C4-2B (cell line): ENCODE measurements at regions not wholly inside any gene's neighbourhood (a gene's known extent, or its start where the extent isn't known, plus 50 kb on each side); places are given as distances from the start of the nearest gene placed in this dataset.

Experiments used
- H3K27ac ChIP-seq: fragments of 450-650 bp; 2 replicates; pipeline ENCODE4 v1.5.1; 2017
- ZFX ChIP-seq: fragments of 450-650 bp; IDR thresholded peaks from 2 replicates; pipeline ENCODE4 v1.6.1; 2017
- TF ChIP-seq, protein P1 (sequence below): fragments of 450-650 bp; conservative IDR thresholded peaks from 2 replicates; pipeline ENCODE4 v1.5.1; 2017; ENCODE audit warnings: mild to moderate bottlenecking

DNA sequence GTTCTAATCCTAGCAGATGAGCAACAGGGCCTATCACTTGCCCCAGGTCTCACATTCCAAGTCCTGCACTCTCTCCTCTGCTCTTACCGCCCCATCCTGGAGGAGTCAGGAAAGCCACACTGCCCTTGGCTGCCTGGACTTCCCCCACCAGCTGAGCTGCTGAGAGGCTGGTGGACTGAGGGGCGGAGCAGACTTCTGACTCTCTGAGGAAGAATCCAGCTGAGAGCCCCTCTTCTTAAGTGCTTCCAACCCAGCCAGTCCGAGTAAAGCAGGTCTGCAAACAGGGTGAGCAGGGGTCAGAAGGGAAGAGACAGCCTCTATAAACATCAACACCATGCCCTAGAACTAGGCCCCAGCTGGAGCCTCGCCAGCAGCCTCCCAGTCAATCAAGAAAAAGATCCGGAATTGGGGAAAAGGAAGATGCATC, 92.4 kb upstream of the TMEM72 start:
- TF ChIP-seq, protein P1, sequence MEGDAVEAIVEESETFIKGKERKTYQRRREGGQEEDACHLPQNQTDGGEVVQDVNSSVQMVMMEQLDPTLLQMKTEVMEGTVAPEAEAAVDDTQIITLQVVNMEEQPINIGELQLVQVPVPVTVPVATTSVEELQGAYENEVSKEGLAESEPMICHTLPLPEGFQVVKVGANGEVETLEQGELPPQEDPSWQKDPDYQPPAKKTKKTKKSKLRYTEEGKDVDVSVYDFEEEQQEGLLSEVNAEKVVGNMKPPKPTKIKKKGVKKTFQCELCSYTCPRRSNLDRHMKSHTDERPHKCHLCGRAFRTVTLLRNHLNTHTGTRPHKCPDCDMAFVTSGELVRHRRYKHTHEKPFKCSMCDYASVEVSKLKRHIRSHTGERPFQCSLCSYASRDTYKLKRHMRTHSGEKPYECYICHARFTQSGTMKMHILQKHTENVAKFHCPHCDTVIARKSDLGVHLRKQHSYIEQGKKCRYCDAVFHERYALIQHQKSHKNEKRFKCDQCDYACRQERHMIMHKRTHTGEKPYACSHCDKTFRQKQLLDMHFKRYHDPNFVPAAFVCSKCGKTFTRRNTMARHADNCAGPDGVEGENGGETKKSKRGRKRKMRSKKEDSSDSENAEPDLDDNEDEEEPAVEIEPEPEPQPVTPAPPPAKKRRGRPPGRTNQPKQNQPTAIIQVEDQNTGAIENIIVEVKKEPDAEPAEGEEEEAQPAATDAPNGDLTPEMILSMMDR: no peak
- TF ChIP-seq ZFX: no peak
- no peak overlapping the region for H3K27ac ChIP-seq

DNA sequence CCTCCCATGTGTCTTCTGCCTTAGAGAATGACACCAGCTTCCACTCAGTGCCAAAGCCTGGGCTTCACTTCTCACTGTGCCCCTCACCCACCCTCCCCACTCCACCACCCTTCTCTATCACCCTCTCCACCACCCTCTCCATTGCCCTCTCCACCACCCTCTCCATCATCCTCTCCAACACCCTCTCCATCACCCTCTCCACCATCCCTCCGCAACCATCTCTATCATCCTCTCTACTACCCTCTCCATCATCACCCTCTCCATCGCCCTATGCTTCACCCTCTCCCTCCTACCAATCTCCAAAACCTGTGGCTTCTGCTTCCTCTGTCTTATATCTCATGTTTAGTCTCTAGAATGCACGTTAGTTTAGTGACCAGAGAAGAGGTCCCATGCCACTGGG, 91.0 kb upstream of the TMEM72 start:
- H3K27ac ChIP-seq: no peak overlapping the region
- TF ChIP-seq ZFX: no peak
- TF ChIP-seq, protein P1: no peak

DNA sequence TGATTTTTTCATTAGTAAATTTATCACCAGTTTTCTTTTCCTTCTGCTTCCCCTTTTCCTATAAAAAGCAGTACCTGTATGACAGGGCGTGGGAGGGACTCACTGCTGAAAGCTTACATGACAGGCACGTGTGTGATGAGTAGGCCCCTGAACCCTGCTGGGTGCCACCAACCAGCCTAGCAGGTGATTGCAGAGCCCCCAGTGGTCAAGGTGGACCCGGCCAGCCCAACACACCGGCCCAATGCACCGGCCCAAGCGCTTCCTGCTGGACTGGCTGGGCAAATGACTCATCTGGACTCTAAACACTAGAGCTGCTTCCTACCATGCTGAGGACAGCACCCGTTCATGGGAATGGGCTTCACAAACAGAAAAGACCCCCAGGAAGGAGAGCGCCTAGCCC, 89.8 kb upstream of the TMEM72 start:
- no peak overlapping the region for H3K27ac ChIP-seq
- TF ChIP-seq, protein P1: no peak
- TF ChIP-seq ZFX: no peak

DNA sequence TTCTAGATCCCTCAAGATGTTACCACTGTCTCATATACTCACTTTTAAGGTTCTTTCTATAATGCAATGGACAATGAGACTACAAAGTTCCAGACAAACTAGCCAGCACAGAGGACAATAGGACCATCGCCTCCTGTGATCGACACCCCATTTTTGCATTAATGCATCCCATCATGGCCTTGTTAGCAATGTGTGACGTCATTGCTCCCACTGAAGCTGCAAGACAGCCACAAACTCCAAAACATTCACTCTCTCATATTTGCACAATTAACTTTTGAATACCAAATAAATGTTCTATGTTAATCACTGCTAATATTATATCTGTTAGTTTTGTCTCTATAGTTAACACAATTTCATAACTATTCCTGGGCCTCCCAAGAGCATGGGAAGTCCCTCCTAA, 88.8 kb upstream of the TMEM72 start:
- H3K27ac ChIP-seq: no peak overlapping the region
- TF ChIP-seq, protein P1: no peak
- no peak for TF ChIP-seq ZFX

DNA sequence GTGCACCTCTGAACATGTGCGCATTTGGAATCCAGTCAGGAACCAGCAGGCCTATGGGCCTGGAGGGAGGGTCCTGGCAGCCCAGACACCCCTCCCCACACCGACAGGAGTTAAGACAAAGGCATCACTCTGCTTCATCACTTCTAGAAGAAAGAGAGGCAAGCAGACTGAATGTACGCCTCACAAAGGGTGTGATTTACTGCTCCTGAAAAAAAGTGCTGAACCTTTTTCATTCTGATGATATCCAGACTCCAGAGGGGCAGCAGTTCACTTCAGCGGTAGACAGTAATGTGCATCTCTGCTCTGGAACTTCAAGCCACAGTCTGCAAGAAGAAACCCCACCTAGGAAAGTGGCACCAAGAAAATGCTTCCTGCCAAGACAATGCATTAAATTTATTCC, 88.2 kb upstream of the TMEM72 start:
- TF ChIP-seq ZFX: no peak
- TF ChIP-seq, protein P1: no peak
- H3K27ac ChIP-seq: no peak overlapping the region

DNA sequence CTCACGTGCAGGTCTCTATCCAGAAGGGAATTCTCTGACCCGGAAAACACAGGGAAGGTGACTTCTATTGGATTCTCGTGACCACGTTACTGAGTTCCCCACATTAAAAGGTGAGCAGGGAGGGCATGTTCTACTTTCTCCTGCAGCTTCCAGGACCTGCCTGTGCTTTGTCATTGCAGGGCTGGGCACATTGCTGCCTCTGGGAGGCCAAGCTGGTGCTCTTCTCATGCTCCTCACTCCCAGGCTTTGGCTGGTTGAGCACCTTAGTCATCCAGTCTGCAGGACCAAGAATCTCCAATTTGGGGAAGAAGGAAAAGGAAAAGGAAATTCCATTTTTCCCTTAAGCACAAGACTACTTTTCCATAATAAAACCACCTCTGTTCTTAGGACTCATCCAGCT, 86.5 kb upstream of the TMEM72 start:
- TF ChIP-seq ZFX: no peak
- TF ChIP-seq, protein P1: no peak

DNA sequence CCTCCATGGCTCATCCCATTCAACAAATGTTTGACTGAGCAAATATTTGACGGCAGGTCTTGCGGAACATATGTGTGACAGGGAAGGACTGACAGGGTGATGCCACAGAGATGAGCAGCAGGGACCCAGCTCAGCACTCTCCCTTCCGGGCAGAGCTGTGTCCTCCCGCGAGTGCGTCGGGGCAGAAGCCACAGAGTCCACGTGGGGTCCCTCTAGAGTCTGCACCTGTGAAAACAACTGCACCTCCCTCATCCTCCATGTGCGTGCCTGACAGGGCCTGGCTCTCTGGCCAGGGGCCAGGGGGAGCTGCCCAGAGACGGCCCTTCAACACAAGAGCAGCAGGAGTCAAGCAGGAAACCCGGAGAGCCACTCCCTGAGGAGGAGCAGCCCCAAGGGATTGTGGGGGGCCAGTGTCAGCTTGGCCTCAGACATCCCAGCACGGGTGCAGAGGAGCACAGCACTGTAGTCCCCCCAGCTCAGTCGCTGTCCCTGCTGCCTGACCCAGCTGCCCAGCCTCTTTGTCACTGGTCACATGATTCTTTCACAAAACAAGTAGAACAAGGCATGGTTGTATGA, 83.6 kb upstream of the TMEM72 start:
- H3K27ac ChIP-seq: no peak overlapping the region
- TF ChIP-seq ZFX: no peak
- TF ChIP-seq, protein P1: no peak

More for the DNA sequence above, 86.5 kb upstream of the TMEM72 start:
- H3K27ac ChIP-seq: no peak overlapping the region
